Left lung (tissue), 4 donors: ENCODE measurements at regions not wholly inside any gene's neighbourhood (a gene's known extent, or its start where the extent isn't known, plus 50 kb on each side); places are given as distances from the start of the nearest gene placed in this dataset.

Source experiments
- ATAC-seq: fragments of 200-7000 bp; cut with Tn5 transposase; one replicate; pipeline ENCODE4 v1.9.1; 2020; ENCODE audit warnings: moderate library complexity
- DNase-seq, 4 donors: peaks; one replicate each; pipeline ENCODE4 v3.0.0-alpha.2; 2013 to 2020
- H3K27ac ChIP-seq, 2 donors: fragments of 200-600 bp; sonication (generic) in 1 of 2; one replicate each; pipeline versions ENCODE4 v1.5.0 to v1.8.0; 2020 to 2021
- H3K27me3 ChIP-seq, 2 donors: fragments of 200-600 bp; sonication (generic) in 1 of 2; one replicate each; pipeline versions ENCODE4 v1.5.0 to v1.8.0; 2020 to 2021
- H3K36me3 ChIP-seq, 2 donors: fragments of 200-600 bp; sonication (generic) in 1 of 2; one replicate each; pipeline versions ENCODE4 v1.5.0 to v1.8.0; 2020 to 2021
- H3K4me1 ChIP-seq, 2 donors: fragments of 200-600 bp; one replicate each; pipeline ENCODE4 v1.8.0; 2021
- H3K4me3 ChIP-seq, 2 donors: fragments of 200-600 bp; sonication (generic) in 1 of 2; one replicate each; pipeline versions ENCODE4 v1.5.0 to v1.8.0; 2020 to 2021; ENCODE audit warnings: mild to moderate bottlenecking in 1 of 2
- H3K9me3 ChIP-seq, 2 donors: fragments of 200-600 bp; sonication (generic) in 1 of 2; one replicate each; pipeline versions ENCODE4 v1.5.0 to v1.8.0; 2020 to 2021
- intact Hi-C, 2 donors: fragments of 100-400 bp; cut with DNase I; formaldehyde crosslinking; loops; one replicate each; pipeline versions ENCODE4 v1.11.2 to v1.14.2; 2022
- TF ChIP-seq, protein P1 (sequence below), 2 donors: fragments of 200-600 bp; sonication (generic) in 1 of 2; IDR thresholded peaks; one replicate each; pipeline versions ENCODE4 v1.5.0 to v1.8.0; 2021; ENCODE audit warnings: antibody characterized with exemption in 2 of 2
- donor health status: DM: no; HTN: yes; CAD: no.
- donor health status: DM: no; HTN: no; CAD: no.

GRCh38 chr13:72639377-72639776 is 88.1 kb downstream of the MZT1 start:
- no peak overlapping the region for H3K4me3 ChIP-seq
- DNase-seq (no peak), ATAC-seq (no peak)
- intact Hi-C loops: no loop called here
- TF ChIP-seq, protein P1, sequence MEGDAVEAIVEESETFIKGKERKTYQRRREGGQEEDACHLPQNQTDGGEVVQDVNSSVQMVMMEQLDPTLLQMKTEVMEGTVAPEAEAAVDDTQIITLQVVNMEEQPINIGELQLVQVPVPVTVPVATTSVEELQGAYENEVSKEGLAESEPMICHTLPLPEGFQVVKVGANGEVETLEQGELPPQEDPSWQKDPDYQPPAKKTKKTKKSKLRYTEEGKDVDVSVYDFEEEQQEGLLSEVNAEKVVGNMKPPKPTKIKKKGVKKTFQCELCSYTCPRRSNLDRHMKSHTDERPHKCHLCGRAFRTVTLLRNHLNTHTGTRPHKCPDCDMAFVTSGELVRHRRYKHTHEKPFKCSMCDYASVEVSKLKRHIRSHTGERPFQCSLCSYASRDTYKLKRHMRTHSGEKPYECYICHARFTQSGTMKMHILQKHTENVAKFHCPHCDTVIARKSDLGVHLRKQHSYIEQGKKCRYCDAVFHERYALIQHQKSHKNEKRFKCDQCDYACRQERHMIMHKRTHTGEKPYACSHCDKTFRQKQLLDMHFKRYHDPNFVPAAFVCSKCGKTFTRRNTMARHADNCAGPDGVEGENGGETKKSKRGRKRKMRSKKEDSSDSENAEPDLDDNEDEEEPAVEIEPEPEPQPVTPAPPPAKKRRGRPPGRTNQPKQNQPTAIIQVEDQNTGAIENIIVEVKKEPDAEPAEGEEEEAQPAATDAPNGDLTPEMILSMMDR (IDR thresholded peaks at IDR 0.05): no peak
- H3K4me1 ChIP-seq: no peaks in the 10 kb centered on the region
- no peaks in the 10 kb centered on the region for H3K9me3 ChIP-seq
- no peaks in the 10 kb centered on the region for H3K36me3 ChIP-seq
- no peak overlapping the region for H3K27ac ChIP-seq
- H3K27me3 ChIP-seq: no peaks in the 10 kb centered on the region

DNA sequence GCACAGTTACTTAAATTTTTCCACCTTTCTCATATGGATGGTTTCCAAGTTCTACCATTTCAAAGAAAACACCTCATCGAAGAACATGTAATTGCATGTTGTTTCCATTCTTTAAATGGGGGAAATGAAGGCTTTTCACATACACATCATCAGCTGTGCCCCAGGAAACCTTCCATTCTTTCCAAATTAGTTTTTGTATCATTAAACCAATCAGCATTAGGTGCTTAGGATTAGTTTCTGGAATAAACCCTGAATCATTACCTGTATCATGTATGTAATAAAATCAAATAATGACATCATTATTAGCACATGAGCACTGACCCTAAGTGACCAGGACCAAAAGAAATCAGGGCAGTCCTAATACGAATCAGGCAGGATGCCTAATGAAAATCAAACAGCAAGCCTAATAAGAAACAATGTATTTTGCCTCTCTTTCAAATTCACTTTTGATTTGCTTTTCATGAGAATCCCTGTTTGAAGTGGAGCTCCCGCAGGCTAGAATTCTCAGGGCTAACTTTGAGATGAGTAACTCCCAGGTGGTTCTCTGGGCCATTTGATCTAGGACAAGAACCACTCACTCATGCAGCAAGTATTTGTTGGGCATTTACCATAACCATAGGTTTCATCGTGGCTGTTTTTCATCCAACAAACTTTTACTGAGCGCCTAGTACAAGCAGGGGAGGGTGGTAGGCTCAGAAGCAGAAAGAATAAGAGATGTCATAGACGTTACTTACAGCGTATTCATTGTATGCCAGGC is 89.2 kb downstream of the MZT1 start:
- Histone ChIP-seq H3K27ac (no peak overlapping the region), H3K4me3 (no peak overlapping the region), H3K9me3 (no peaks in the 10 kb centered on the region), H3K27me3 (no peaks in the 10 kb centered on the region), H3K4me1 (no peaks in the 10 kb centered on the region), H3K36me3 (no peaks in the 10 kb centered on the region)
- intact Hi-C loops: no loop called here
- ATAC-seq: no peak
- DNase-seq: no peak
- TF ChIP-seq, protein P1 (IDR thresholded peaks at IDR 0.05): no peak

GRCh38 chr13:72637561-72637960 is 89.9 kb downstream of the MZT1 start:
- TF ChIP-seq, protein P1 (IDR thresholded peaks at IDR 0.05): no peak
- intact Hi-C loops: no loop called here
- ATAC-seq: no peak
- H3K27ac ChIP-seq: no peak overlapping the region
- DNase-seq: no peak
- no peaks in the 10 kb centered on the region for H3K9me3 ChIP-seq
- H3K4me3 ChIP-seq: no peak overlapping the region
- H3K36me3 ChIP-seq: no peaks in the 10 kb centered on the region
- no peaks in the 10 kb centered on the region for H3K4me1 ChIP-seq
- no peaks in the 10 kb centered on the region for H3K27me3 ChIP-seq

DNA sequence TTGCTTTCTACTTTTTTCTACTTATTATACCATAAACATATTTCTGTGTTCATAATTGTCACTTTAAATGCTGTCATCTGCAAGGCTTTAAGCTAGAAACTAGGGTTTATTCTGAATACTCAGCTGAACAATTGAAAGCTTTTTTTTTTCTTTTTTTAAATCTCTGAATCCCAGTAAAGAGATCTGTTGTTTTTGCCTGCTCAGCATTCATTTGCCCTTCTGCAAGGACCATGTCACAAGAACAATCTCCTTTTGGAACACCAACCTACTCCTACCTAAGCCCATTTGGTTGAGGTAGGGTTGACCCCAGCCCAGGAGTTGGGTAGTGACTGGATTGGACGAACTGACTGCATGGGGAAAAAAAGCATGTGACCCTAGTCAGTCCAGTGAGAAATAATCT is 92.6 kb downstream of the MZT1 start:
- Histone ChIP-seq H3K9me3 (no peaks in the 10 kb centered on the region), H3K36me3 (no peaks in the 10 kb centered on the region), H3K4me3 (no peak overlapping the region), H3K27ac (no peak overlapping the region), H3K27me3 (no peaks in the 10 kb centered on the region), H3K4me1 (no peaks in the 10 kb centered on the region)
- ATAC-seq (no peak), DNase-seq (no peak)
- TF ChIP-seq, protein P1 (IDR thresholded peaks at IDR 0.05): no peak
- intact Hi-C loops: no loop called here

DNA sequence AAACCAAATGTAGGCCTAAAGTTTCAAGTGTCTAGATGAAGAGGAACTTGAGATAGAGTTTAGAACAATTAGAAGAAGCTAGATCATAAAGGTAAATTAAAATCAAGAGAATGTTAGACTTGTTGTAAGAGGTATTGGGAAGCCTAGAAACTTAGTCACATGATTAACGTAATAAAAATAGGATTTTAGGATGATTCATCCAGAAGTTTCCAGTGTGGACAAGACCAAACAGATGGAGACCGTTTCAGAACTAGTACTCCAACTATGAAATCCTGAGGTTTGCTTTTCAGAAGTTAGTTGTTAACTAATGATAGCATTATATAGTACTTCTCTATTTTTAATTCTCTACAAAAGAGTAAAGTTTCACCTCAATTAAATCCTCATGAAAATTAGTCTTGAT is 104.9 kb downstream of the MZT1 start:
- DNase-seq (no peak), ATAC-seq (no peak)
- H3K27me3 ChIP-seq: no peaks in the 10 kb centered on the region
- no peak overlapping the region for H3K4me3 ChIP-seq
- H3K9me3 ChIP-seq: no peaks in the 10 kb centered on the region
- TF ChIP-seq, protein P1 (IDR thresholded peaks at IDR 0.05): no peak
- H3K27ac ChIP-seq: no peak overlapping the region
- intact Hi-C loops: no loop called here
- H3K4me1 ChIP-seq: no peaks in the 10 kb centered on the region
- H3K36me3 ChIP-seq: no peaks in the 10 kb centered on the region
